Transverse colon (tissue), 4 donors: ENCODE measurements at regions not wholly inside any gene's neighbourhood (a gene's known extent, or its start where the extent isn't known, plus 50 kb on each side); places are given as distances from the start of the nearest gene placed in this dataset.

Source experiments
- POLR2AphosphoS5 ChIP-seq, 3 donors: sonication (generic); formaldehyde crosslinking; IDR thresholded peaks; one replicate each; pipeline ENCODE4 v1.6.1; 2016; ENCODE audit warnings: antibody characterized with exemption in 3 of 3
- TF ChIP-seq, protein P1 (sequence below), 5 experiments: fragments of 200-600 bp in 3 of 5; fragments of 450-650 bp in 2 of 5; sonication (generic) in 3 of 5; IDR thresholded peaks; 1 replicate in 2 of 5; 2 replicates in 3 of 5; pipeline ENCODE4 v1.5.1; 2016 to 2017; ENCODE audit warnings: antibody characterized with exemption in 5 of 5, inconsistent platforms in 3 of 5, mild to moderate bottlenecking in 2 of 5, moderate library complexity in 1 of 5

DNA sequence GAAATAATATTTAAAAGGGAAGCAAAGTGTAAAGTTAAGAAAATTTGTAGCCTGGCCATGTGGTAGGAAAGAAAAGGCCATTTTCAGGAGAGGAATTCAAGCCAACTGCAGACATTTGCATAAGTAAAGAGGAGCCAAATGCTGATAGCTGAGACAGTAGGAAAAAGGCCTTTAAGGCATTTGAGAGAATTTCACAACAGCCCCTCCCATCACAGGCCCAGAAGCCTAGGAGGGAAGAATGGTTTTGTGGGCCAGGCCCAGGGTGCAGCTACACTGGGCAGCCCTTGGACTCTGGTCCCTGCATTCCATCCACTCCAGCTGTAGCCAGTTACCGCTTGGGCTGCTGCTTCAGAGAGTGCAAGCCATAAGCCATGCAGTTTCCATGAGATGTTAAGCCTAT lies 1556.8 kb downstream of the EFNA5 start:
- TF ChIP-seq POLR2AphosphoS5 (IDR thresholded peaks at IDR 0.05): no peak
- TF ChIP-seq, protein P1, sequence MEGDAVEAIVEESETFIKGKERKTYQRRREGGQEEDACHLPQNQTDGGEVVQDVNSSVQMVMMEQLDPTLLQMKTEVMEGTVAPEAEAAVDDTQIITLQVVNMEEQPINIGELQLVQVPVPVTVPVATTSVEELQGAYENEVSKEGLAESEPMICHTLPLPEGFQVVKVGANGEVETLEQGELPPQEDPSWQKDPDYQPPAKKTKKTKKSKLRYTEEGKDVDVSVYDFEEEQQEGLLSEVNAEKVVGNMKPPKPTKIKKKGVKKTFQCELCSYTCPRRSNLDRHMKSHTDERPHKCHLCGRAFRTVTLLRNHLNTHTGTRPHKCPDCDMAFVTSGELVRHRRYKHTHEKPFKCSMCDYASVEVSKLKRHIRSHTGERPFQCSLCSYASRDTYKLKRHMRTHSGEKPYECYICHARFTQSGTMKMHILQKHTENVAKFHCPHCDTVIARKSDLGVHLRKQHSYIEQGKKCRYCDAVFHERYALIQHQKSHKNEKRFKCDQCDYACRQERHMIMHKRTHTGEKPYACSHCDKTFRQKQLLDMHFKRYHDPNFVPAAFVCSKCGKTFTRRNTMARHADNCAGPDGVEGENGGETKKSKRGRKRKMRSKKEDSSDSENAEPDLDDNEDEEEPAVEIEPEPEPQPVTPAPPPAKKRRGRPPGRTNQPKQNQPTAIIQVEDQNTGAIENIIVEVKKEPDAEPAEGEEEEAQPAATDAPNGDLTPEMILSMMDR (IDR thresholded peaks at IDR 0.05): no peak
